HepG2 (cell line): ENCODE measurements at regions not wholly inside any gene's neighbourhood (a gene's known extent, or its start where the extent isn't known, plus 50 kb on each side); places are given as distances from the start of the nearest gene placed in this dataset.

Source experiments
- ATAC-seq: fragments of 200-7000 bp; cut with Tn5 transposase; 3 replicates; pipeline ENCODE4 v1.9.1; 2020; ENCODE audit warnings: mild to moderate bottlenecking, moderate library complexity
- BruUV-seq: library from RNA; stranded (reverse); fragments of 400-500 nt; replicated peaks from 2 replicates; lab custom pipeline; 2021; lab: Mats Ljungman, UMichigan
- CTCF ChIA-PET: fragments of 300-600 bp; formaldehyde crosslinking; extraction: SDS; loops from one replicate; lab custom pipeline; 2021; ENCODE audit warnings: low total read pairs, inconsistent platforms, low intra/inter-chr PET ratio; lab: Yijun Ruan, JAX
- POLR2A ChIA-PET: fragments of 350-600 bp; sonication (Branson Sonifier 250); formaldehyde crosslinking; loops from one replicate; lab custom pipeline; 2020; ENCODE audit warnings: antibody characterized with exemption, inconsistent platforms; lab: Yijun Ruan, JAX
- DNase-seq: peaks from one replicate; pipeline ENCODE4 v3.0.0-alpha.2; 2015; ENCODE audit warnings: low spot score
- FAIRE-seq: peaks from 3 replicates; lab custom pipeline; 2011; peaks lifted over from hg19 to GRCh38; lab: Jason Lieb, UNC
- H2AFZ ChIP-seq: one replicate; pipeline ENCODE4 v1.6.1; 2011; ENCODE audit warnings: low read length, inconsistent platforms
- H3K27ac ChIP-seq: fragments of 300-600 bp; 3 replicates; pipeline ENCODE4 v1.8.0; 2011; ENCODE audit warnings: mixed run types, mild to moderate bottlenecking, mixed read lengths, low read length, inconsistent platforms; ENCODE audit not compliant: insufficient read depth; ENCODE audit errors: extremely low read length
- H3K27me3 ChIP-seq, 2 experiments: fragments of 200-600 bp in 1 of 2; 2 replicates in 1 of 2; 3 replicates in 1 of 2; pipeline versions ENCODE4 v1.6.0 to v1.8.0; 2011; ENCODE audit warnings: low read length in 2 of 2, mild to moderate bottlenecking in 2 of 2, moderate library complexity in 2 of 2, inconsistent platforms in 1 of 2; ENCODE audit not compliant: insufficient read depth in 2 of 2, control insufficient read depth in 1 of 2
- H3K36me3 ChIP-seq, 2 experiments: fragments of 200-600 bp in 1 of 2; replicated peaks in 1 of 2; 2 replicates in 1 of 2; 3 replicates in 1 of 2; pipeline versions ENCODE4 v1.5.1 to v1.8.0; 2011; ENCODE audit warnings: low read length in 2 of 2, inconsistent platforms in 1 of 2; ENCODE audit not compliant: insufficient read depth in 2 of 2, control insufficient read depth in 1 of 2
- H3K4me1 ChIP-seq: 2 replicates; pipeline ENCODE4 v1.5.1; 2012; ENCODE audit warnings: low read length, inconsistent platforms; ENCODE audit not compliant: insufficient read depth
- H3K4me2 ChIP-seq: 2 replicates; pipeline ENCODE4 v1.6.0; 2011; ENCODE audit warnings: low read depth, low read length, inconsistent platforms
- H3K4me3 ChIP-seq, 3 experiments: fragments of 200-600 bp in 1 of 3; sonication (generic), shearing (Covaris generic) in 1 of 3; replicated peaks in 1 of 3; 2 replicates each; pipeline ENCODE4 v1.5.1; 2011 to 2016; ENCODE audit warnings: low read length in 3 of 3, inconsistent platforms in 2 of 3, low read depth in 2 of 3, mild to moderate bottlenecking in 2 of 3, control low read depth in 1 of 3, mixed read lengths in 1 of 3; ENCODE audit not compliant: insufficient read depth in 1 of 3
- H3K79me2 ChIP-seq: one replicate; pipeline ENCODE4 v1.6.1; 2011; ENCODE audit warnings: low read length, inconsistent platforms; ENCODE audit not compliant: insufficient read depth
- H3K9ac ChIP-seq: 2 replicates; pipeline ENCODE4 v1.6.0; 2011; ENCODE audit warnings: mild to moderate bottlenecking, low read depth, low read length, inconsistent platforms; ENCODE audit not compliant: insufficient read depth
- H3K9me3 ChIP-seq: 2 replicates; pipeline ENCODE4 v1.5.1; 2012; ENCODE audit warnings: mild to moderate bottlenecking, low read length
- H4K20me1 ChIP-seq: 2 replicates; pipeline ENCODE4 v1.6.0; 2011; ENCODE audit warnings: inconsistent platforms, mild to moderate bottlenecking, low read length, moderate library complexity; ENCODE audit not compliant: insufficient read depth
- CTCF ChIP-seq: sonication (generic); formaldehyde crosslinking; IDR thresholded peaks from 2 replicates; pipeline ENCODE4 v1.5.0; 2020; ENCODE audit warnings: mild to moderate bottlenecking, missing genetic modification reagents, moderate library complexity
- DNMT1 ChIP-seq: sonication (generic); formaldehyde crosslinking; IDR thresholded peaks from 2 replicates; pipeline ENCODE4 v1.5.1; 2020; ENCODE audit warnings: mild to moderate bottlenecking, missing genetic modification reagents
- FOXA1 ChIP-seq, 2 experiments: fragments of 450-650 bp in 1 of 2; sonication (generic) in 1 of 2; formaldehyde crosslinking in 1 of 2; IDR thresholded peaks; 2 replicates each; pipeline versions ENCODE4 v1.4.0 to v1.6.1; 2016 to 2020; ENCODE audit warnings: missing genetic modification reagents in 1 of 2
- HOXA7 ChIP-seq: sonication (generic); formaldehyde crosslinking; IDR thresholded peaks from 2 replicates; pipeline ENCODE4 v1.8.1; 2022; ENCODE audit warnings: mild to moderate bottlenecking, missing genetic modification reagents, moderate library complexity
- MAFG ChIP-seq: sonication (generic); formaldehyde crosslinking; IDR thresholded peaks from 2 replicates; pipeline ENCODE4 v1.5.1; 2020; ENCODE audit warnings: mild to moderate bottlenecking, missing genetic modification reagents
- PAXIP1 ChIP-seq: sonication (generic); formaldehyde crosslinking; conservative IDR thresholded peaks from 2 replicates; pipeline ENCODE4 v1.4.0; 2020; ENCODE audit warnings: mild to moderate bottlenecking, missing genetic modification reagents, moderate library complexity
- POLR2A ChIP-seq, 2 experiments: IDR thresholded peaks; 2 replicates each; pipeline ENCODE4 v1.6.1; 2011; ENCODE audit warnings: low read depth in 2 of 2, low read length in 2 of 2, mild to moderate bottlenecking in 1 of 2, moderate library complexity in 1 of 2; ENCODE audit not compliant: insufficient read depth in 1 of 2
- RAD21 ChIP-seq: fragments of 450-650 bp; formaldehyde crosslinking; IDR thresholded peaks from 2 replicates; pipeline ENCODE4 v1.5.0; 2020; ENCODE audit warnings: mild to moderate bottlenecking
- SMC3 ChIP-seq: IDR thresholded peaks from 2 replicates; pipeline ENCODE4 v1.6.1; 2011; ENCODE audit warnings: low read length, improper control_type of control experiment
- STAG1 ChIP-seq: sonication (generic); formaldehyde crosslinking; IDR thresholded peaks from 2 replicates; pipeline ENCODE4 v1.4.0; 2020; ENCODE audit warnings: missing genetic modification reagents
- STAT5B ChIP-seq: sonication (generic); formaldehyde crosslinking; IDR thresholded peaks from 2 replicates; pipeline ENCODE4 v1.4.0; 2020; ENCODE audit warnings: missing genetic modification reagents
- ZNF20 ChIP-seq: sonication (generic); formaldehyde crosslinking; IDR thresholded peaks from 2 replicates; pipeline ENCODE4 v1.4.0; 2020; ENCODE audit warnings: mild to moderate bottlenecking, moderate library complexity, missing genetic modification reagents
- ZNF792 ChIP-seq: IDR thresholded peaks from 2 replicates; pipeline ENCODE4 v1.6.1; 2016
- WGBS: methylation state at CpG from one replicate; pipeline ENCODE4 v1.1.6; 2017; ENCODE audit warnings: low lambda C conversion rate; 5-methylcytosine and 5-hydroxymethylcytosine counted together
- in situ Hi-C: cut with HindIII; loops from 2 replicates; pipeline ENCODE4 v1.10.0; 2017; ENCODE audit warnings: low pct_unique_long_range_greater_than_20kb; ENCODE audit not compliant: extremely low pct_ligation_motif_present
- intact Hi-C: fragments of 100-400 bp; cut with micrococcal nuclease; formaldehyde crosslinking; loops from one replicate; pipeline ENCODE4 v1.10.0; 2022; ENCODE audit not compliant: unreplicated experiment

GRCh38 chr3:135895106-135895733, 70.3 kb upstream of the PPP2R3A start:
- WGBS, result 0% methylated on average over 3 of the region's 3 CpGs
- Histone ChIP-seq H3K79me2 (no peaks in the 10 kb centered on the region), H3K9me3 (no peaks in the 10 kb centered on the region), H3K4me2 (no peak overlapping the region), H3K27ac (no peak overlapping the region), H3K4me1 (no peaks in the 10 kb centered on the region), H3K36me3 (no peaks in the 10 kb centered on the region), H3K4me3 (no peak overlapping the region), H3K9ac (no peak overlapping the region), H3K27me3 (no peaks in the 10 kb centered on the region; a peak in 1 of 5 replicates), H4K20me1 (no peaks in the 10 kb centered on the region), H2AFZ (no peak overlapping the region)
- intact Hi-C loops, result loop anchor here (1.0 to 5.0 kb wide), 2 partner anchors 1100 to 1293 kb away; partner anchors contain the start of gene EPHB1
- peak; percentile 49 for DNase-seq
- in situ Hi-C loops, result loop anchor here (10.0 to 25.0 kb wide), 3 partner anchors 160 to 1283 kb away; partner anchors contain the start of gene EPHB1
- no TSS peak for BruUV-seq
- TF ChIP-seq STAG1, result peak; percentile 84
- TF ChIP-seq POLR2A (IDR thresholded peaks at IDR 0.05; ENCODE audit: insufficient read depth in 1 of 2, low read depth in 2 of 2, low read length in 2 of 2), result no peak
- no peak for TF ChIP-seq STAT5B (CRISPR knock-in tag)
- TF ChIP-seq DNMT1 (CRISPR knock-in tag), result no peak
- TF ChIP-seq HOXA7, result no peak
- peak; percentile 71 for TF ChIP-seq SMC3
- no peak for TF ChIP-seq ZNF20 (CRISPR knock-in tag)
- peak; percentile 83 for TF ChIP-seq CTCF (CRISPR knock-in tag)
- no peak for TF ChIP-seq ZNF792 (CRISPR knock-in tag)
- TF ChIP-seq PAXIP1, result no peak
- no peak for TF ChIP-seq MAFG (CRISPR knock-in tag)
- TF ChIP-seq FOXA1 (IDR thresholded peaks at IDR 0.05), result no peak
- TF ChIP-seq FOXA1 (CRISPR knock-in tag; IDR thresholded peaks at IDR 0.05), result no peak
- TF ChIP-seq RAD21 (CRISPR knock-in tag), result peak; percentile 51
- CTCF ChIA-PET, result interaction anchor here (0.5 to 1.5 kb wide), 5 partner anchors 159 to 1878 kb away, joined by 3 to 8 read pairs (median 4); partner anchors contain the start of gene EPHB1
- peak; percentile 82 for FAIRE-seq
- POLR2A ChIA-PET, result no interaction called here
- ATAC-seq, result peak; percentile 67
